K562 (cell line): ENCODE measurements at regions not wholly inside any gene's neighbourhood (a gene's known extent, or its start where the extent isn't known, plus 50 kb on each side); places are given as distances from the start of the nearest gene placed in this dataset.

Experiments
- ATAC-seq: fragments of 200-7000 bp; cut with Tn5 transposase; 3 replicates; pipeline ENCODE4 v1.9.1; 2020; ENCODE audit warnings: moderate library complexity
- BruUV-seq: library from RNA; stranded (reverse); fragments of 400-500 nt; replicated peaks from 2 replicates; lab custom pipeline; 2021; lab: Mats Ljungman, UMichigan
- CTCF ChIA-PET: fragments of 300-600 bp; formaldehyde crosslinking; extraction: SDS; loops from one replicate; lab custom pipeline; 2021; ENCODE audit warnings: low intra/inter-chr PET ratio; lab: Yijun Ruan, JAX
- POLR2A ChIA-PET: fragments of 300-600, 350-650 bp; sonication (Branson Sonifier 250); formaldehyde crosslinking; extraction: SDS; loops from one replicate; lab custom pipeline; 2021; ENCODE audit warnings: antibody characterized with exemption, inconsistent platforms; lab: Yijun Ruan, JAX
- DNase-seq, 4 experiments: peaks; one replicate each; pipeline versions ENCODE4 v3.0.0 to v3.0.0-alpha.2; 2011 to 2018; ENCODE audit warnings: low spot score in 3 of 4, mixed read lengths in 3 of 4; ENCODE audit errors: extremely low read depth in 1 of 4
- FAIRE-seq: peaks from 2 replicates; lab custom pipeline; 2011; peaks lifted over from hg19 to GRCh38; lab: Jason Lieb, UNC
- H2AFZ ChIP-seq: 2 replicates; pipeline ENCODE4 v1.6.0; 2011; ENCODE audit warnings: low read depth, low read length, control low read depth, inconsistent platforms
- H3K27ac ChIP-seq: fragments of 200-600 bp; 3 replicates; pipeline ENCODE4 v1.8.0; 2011; ENCODE audit warnings: low read depth, mild to moderate bottlenecking, control low read depth, inconsistent platforms, low read length, moderate library complexity, mixed read lengths; ENCODE audit errors: extremely low read depth
- H3K27me3 ChIP-seq, 2 experiments: fragments of 300-600 bp in 1 of 2; 2 replicates in 1 of 2; 3 replicates in 1 of 2; pipeline versions ENCODE4 v1.6.0 to v1.8.0; 2011; ENCODE audit warnings: inconsistent platforms in 2 of 2, low read length in 2 of 2, mild to moderate bottlenecking in 1 of 2, mixed read lengths in 1 of 2, moderate library complexity in 1 of 2; ENCODE audit not compliant: control insufficient read depth in 2 of 2, insufficient read depth in 2 of 2
- H3K36me3 ChIP-seq: fragments of 300-600 bp; 3 replicates; pipeline ENCODE4 v1.8.0; 2011; ENCODE audit warnings: mild to moderate bottlenecking, low read length, inconsistent platforms; ENCODE audit not compliant: control insufficient read depth, insufficient read depth
- H3K4me1 ChIP-seq, 2 experiments: fragments of 200-600 bp in 1 of 2; replicated peaks in 1 of 2; 2 replicates in 1 of 2; 3 replicates in 1 of 2; pipeline versions ENCODE4 v1.5.1 to v1.8.0; 2011; ENCODE audit warnings: inconsistent platforms in 2 of 2, low read length in 2 of 2, mild to moderate bottlenecking in 1 of 2, mixed read lengths in 1 of 2, moderate library complexity in 1 of 2; ENCODE audit not compliant: control insufficient read depth in 2 of 2, insufficient read depth in 2 of 2
- H3K4me2 ChIP-seq: 2 replicates; pipeline ENCODE4 v1.6.1; 2011; ENCODE audit warnings: low read length, control low read depth, inconsistent platforms, mixed read lengths; ENCODE audit not compliant: insufficient read depth
- H3K4me3 ChIP-seq: fragments of 200-600 bp; sonication (generic), shearing (Covaris generic); 2 replicates; pipeline ENCODE4 v1.5.1; 2016; ENCODE audit warnings: control low read depth, inconsistent platforms
- H3K79me2 ChIP-seq: fragments of 200-600 bp; 3 replicates; pipeline ENCODE4 v1.8.0; 2011; ENCODE audit warnings: low read length, inconsistent platforms; ENCODE audit not compliant: control insufficient read depth, insufficient read depth
- H3K9ac ChIP-seq, 2 experiments: 2 replicates each; pipeline versions ENCODE4 v1.6.0 to v1.6.1; 2011; ENCODE audit warnings: low read depth in 2 of 2, low read length in 2 of 2, control low read depth in 1 of 2, inconsistent platforms in 1 of 2, mild to moderate bottlenecking in 1 of 2, mixed read lengths in 1 of 2; ENCODE audit not compliant: insufficient read depth in 1 of 2
- H3K9me1 ChIP-seq: one replicate; pipeline ENCODE4 v1.6.0; 2011; ENCODE audit warnings: inconsistent platforms, mild to moderate bottlenecking, low read length, moderate library complexity; ENCODE audit not compliant: control insufficient read depth, insufficient read depth
- H3K9me3 ChIP-seq: replicated peaks from 2 replicates; pipeline ENCODE4 v1.5.1; 2011; ENCODE audit warnings: low read depth, low read length, inconsistent platforms; ENCODE audit not compliant: control insufficient read depth, insufficient read depth
- H4K20me1 ChIP-seq: replicated peaks from 2 replicates; pipeline ENCODE4 v1.6.1; 2011; ENCODE audit warnings: low read length, inconsistent platforms, mixed read lengths; ENCODE audit not compliant: control insufficient read depth, insufficient read depth
- CBX3 ChIP-seq, 2 experiments: IDR thresholded peaks; 1 replicate in 1 of 2; 2 replicates in 1 of 2; pipeline ENCODE4 v1.6.1; 2012; ENCODE audit warnings: inconsistent platforms in 2 of 2, low read length in 2 of 2, borderline replicate concordance in 1 of 2, control low read depth in 1 of 2
- GATA2 ChIP-seq: sonication (generic); formaldehyde crosslinking; IDR thresholded peaks from 2 replicates; pipeline ENCODE4 v1.4.0; 2020; ENCODE audit warnings: mild to moderate bottlenecking, missing genetic modification reagents
- MEIS2 ChIP-seq: fragments of 450-650 bp; IDR thresholded peaks from 2 replicates; pipeline ENCODE4 v1.6.1; 2014; ENCODE audit warnings: mild to moderate bottlenecking; ENCODE audit not compliant: partially characterized antibody
- NFIC ChIP-seq: fragments of 450-650 bp; IDR thresholded peaks from 2 replicates; pipeline ENCODE4 v1.6.1; 2017; ENCODE audit warnings: mild to moderate bottlenecking, inconsistent platforms
- PBX2 ChIP-seq, 2 experiments: IDR thresholded peaks in 1 of 2; conservative IDR thresholded peaks in 1 of 2; 2 replicates each; pipeline ENCODE4 v1.6.1; 2016; ENCODE audit warnings: low read depth in 2 of 2, mild to moderate bottlenecking in 1 of 2, missing compliant biosample characterization in 1 of 2, missing genetic modification characterization in 1 of 2, moderate library complexity in 1 of 2
- POLR2B ChIP-seq: fragments of 450-650 bp; IDR thresholded peaks from 2 replicates; pipeline ENCODE4 v1.6.1; 2018; ENCODE audit warnings: low read depth; ENCODE audit not compliant: partially characterized antibody
- SMAD3 ChIP-seq: fragments of 450-650 bp; formaldehyde crosslinking; conservative IDR thresholded peaks from 2 replicates; pipeline ENCODE4 v1.4.0; 2020; ENCODE audit warnings: mild to moderate bottlenecking
- ZBTB26 ChIP-seq: fragments of 450-650 bp; formaldehyde crosslinking; IDR thresholded peaks from 2 replicates; pipeline ENCODE4 v1.4.0; 2022; ENCODE audit warnings: missing genetic modification characterization
- ZNF766 ChIP-seq: fragments of 200-800 bp; sonication (Bioruptor generic); conservative IDR thresholded peaks from 2 replicates; pipeline ENCODE4 v1.6.1; 2016; ENCODE audit warnings: missing genetic modification characterization, missing compliant biosample characterization
- WGBS: fragments of 100-300 bp; shearing (Covaris generic); methylation state at CpG from one replicate; pipeline ENCODE4 v1.1.6; 2016; ENCODE audit warnings: low coverage, mixed read lengths; ENCODE audit not compliant: insufficient coverage; ENCODE audit errors: missing lambda C conversion rate; 5-methylcytosine and 5-hydroxymethylcytosine counted together
- in situ Hi-C: fragments of 300-500 bp; cut with MboI; formaldehyde crosslinking; loops from 4 replicates; pipeline ENCODE4 v1.15.0; 2018; ENCODE audit warnings: inconsistent platforms, mixed read lengths
- intact Hi-C: fragments of 100-400 bp; cut with micrococcal nuclease; formaldehyde crosslinking; loops from 2 replicates; pipeline ENCODE4 v1.14.2; 2022
- TF ChIP-seq, protein P1 (sequence below): fragments of 450-650 bp; IDR thresholded peaks from 2 replicates; pipeline ENCODE4 v1.6.1; 2016
- TF ChIP-seq, protein P2 (sequence below): sonication (generic); IDR thresholded peaks from 2 replicates; pipeline ENCODE4 v1.6.1; 2016

GRCh38 chr3:154955907-154956533 is 124.1 kb upstream of the MME start:
- no peaks in the 10 kb centered on the region for H3K27me3 ChIP-seq
- H2AFZ ChIP-seq = no peak overlapping the region
- in situ Hi-C loops = no loop called here
- ATAC-seq = no peak
- no peak overlapping the region for H3K4me3 ChIP-seq
- H3K9ac ChIP-seq = no peak overlapping the region
- H3K9me1 ChIP-seq = no peaks in the 10 kb centered on the region
- POLR2A ChIA-PET = no interaction called here
- H3K79me2 ChIP-seq = no peaks in the 10 kb centered on the region
- no TSS peak for BruUV-seq
- no peak overlapping the region for H3K27ac ChIP-seq
- no peaks in the 10 kb centered on the region for H3K9me3 ChIP-seq
- DNase-seq = peak in 1 of 4 experiments; percentile 32
- no peak overlapping the region for H3K4me2 ChIP-seq
- no peaks in the 10 kb centered on the region for H3K36me3 ChIP-seq
- no peaks in the 10 kb centered on the region for H3K4me1 ChIP-seq
- WGBS = 42% methylated on average over 2 of the region's 2 CpGs
- CTCF ChIA-PET = interaction anchor here (1.5 kb wide), 1 partner anchor 367 kb away, joined by 6 read pairs; no protein-coding TSS in a partner anchor
- no peak for TF ChIP-seq ZBTB26 (CRISPR knock-in tag)
- TF ChIP-seq GATA2 (CRISPR knock-in tag) = no peak
- no peak for TF ChIP-seq CBX3 (IDR thresholded peaks at IDR 0.05; ENCODE audit: borderline replicate concordance in 1 of 2, low read length in 2 of 2)
- peak; percentile 88 for TF ChIP-seq MEIS2
- TF ChIP-seq POLR2B = no peak
- TF ChIP-seq, protein P1, sequence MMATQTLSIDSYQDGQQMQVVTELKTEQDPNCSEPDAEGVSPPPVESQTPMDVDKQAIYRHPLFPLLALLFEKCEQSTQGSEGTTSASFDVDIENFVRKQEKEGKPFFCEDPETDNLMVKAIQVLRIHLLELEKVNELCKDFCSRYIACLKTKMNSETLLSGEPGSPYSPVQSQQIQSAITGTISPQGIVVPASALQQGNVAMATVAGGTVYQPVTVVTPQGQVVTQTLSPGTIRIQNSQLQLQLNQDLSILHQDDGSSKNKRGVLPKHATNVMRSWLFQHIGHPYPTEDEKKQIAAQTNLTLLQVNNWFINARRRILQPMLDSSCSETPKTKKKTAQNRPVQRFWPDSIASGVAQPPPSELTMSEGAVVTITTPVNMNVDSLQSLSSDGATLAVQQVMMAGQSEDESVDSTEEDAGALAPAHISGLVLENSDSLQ = peak; percentile 82
- TF ChIP-seq PBX2 (CRISPR knock-in tag; IDR thresholded peaks at IDR 0.05; ENCODE audit: low read depth) = no peak
- peak; percentile 78 for TF ChIP-seq PBX2 (tag; conservative IDR thresholded peaks at IDR 0.05; ENCODE audit: low read depth)
- TF ChIP-seq ZNF766 (CRISPR knock-in tag) = 0 out of 2 replicates have a peak, but pooled peaks have one; percentile 33
- peak; percentile 83 for TF ChIP-seq NFIC
- TF ChIP-seq, protein P2, sequence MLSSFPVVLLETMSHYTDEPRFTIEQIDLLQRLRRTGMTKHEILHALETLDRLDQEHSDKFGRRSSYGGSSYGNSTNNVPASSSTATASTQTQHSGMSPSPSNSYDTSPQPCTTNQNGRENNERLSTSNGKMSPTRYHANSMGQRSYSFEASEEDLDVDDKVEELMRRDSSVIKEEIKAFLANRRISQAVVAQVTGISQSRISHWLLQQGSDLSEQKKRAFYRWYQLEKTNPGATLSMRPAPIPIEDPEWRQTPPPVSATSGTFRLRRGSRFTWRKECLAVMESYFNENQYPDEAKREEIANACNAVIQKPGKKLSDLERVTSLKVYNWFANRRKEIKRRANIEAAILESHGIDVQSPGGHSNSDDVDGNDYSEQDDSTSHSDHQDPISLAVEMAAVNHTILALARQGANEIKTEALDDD = peak; percentile 75
- no peak for TF ChIP-seq SMAD3 (CRISPR knock-in tag)
- TF ChIP-seq, all 486 proteins: peak for 6
- H4K20me1 ChIP-seq = no peaks in the 10 kb centered on the region
- intact Hi-C loops = loop anchor here (10.0 kb wide), 1 partner anchor 219 kb away; no protein-coding TSS in a partner anchor
- no peak for FAIRE-seq
